ENCODE measurements at regions not wholly inside any gene's neighbourhood (a gene's known extent, or its start where the extent isn't known, plus 50 kb on each side); places are given as distances from the start of the nearest gene placed in this dataset.

GRCh38 chr13:50358231-50359040, 343.2 kb downstream of the KCNRG start:
- no peak for DNase-seq

DNA sequence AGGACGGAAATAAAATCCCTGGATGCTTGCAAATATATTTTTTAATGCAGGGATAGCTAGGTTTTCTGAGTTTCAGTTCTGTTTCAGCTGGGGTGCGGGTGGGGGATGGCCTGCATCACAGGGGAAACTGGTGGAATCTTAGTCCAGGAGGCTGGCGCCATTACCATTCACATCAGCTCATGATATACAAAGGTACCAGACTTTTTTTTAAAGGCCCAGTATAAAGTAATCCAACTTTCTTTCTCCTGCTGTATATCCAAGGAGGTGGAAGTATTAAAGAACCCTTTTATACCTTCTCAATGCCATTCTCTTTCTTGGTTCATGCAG, 343.8 kb downstream of the KCNRG start:
- no peak for DNase-seq

GRCh38 chr13:50359779-50360178, 344.5 kb downstream of the KCNRG start:
- DNase-seq: no peak

DNA sequence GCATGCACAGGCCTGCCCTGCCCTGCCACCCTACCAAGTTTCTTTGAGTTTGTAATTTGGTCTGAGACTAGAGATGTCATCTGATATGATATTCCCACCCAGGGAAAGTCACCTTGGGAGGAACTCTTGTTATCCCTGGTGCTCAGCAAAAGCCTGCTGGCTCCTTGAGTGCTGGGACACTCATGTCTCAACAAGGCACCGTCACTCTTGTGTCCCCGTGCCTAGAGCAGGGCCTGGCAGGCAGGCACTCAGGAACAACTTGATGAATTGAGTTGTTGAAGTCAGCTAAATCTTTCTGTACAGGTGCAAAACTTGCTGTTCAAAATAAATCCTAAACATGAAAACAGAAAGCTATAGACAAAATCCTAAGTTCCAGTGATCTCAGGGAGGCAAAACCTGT, 345.4 kb downstream of the KCNRG start:
- no peak for DNase-seq

DNA sequence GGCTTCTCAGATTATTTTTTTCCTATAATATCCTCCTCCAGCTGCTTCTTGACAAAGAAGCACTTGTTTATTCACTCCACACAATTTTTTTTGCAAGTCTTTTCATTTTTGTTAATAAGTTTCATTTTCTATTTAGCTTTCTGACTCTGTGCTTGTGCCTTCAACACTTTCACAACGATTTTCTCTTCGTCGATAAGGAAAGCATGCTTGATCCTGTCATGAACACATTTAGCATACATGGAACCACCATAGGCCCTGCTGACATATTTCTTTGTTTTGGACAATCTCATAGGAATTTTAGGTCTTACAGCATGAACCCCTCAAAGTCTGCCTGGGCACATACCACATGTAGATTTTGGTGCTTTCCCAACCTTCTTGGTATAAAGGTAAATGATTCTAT, 346.0 kb downstream of the KCNRG start:
- DNase-seq: no peak

DNA sequence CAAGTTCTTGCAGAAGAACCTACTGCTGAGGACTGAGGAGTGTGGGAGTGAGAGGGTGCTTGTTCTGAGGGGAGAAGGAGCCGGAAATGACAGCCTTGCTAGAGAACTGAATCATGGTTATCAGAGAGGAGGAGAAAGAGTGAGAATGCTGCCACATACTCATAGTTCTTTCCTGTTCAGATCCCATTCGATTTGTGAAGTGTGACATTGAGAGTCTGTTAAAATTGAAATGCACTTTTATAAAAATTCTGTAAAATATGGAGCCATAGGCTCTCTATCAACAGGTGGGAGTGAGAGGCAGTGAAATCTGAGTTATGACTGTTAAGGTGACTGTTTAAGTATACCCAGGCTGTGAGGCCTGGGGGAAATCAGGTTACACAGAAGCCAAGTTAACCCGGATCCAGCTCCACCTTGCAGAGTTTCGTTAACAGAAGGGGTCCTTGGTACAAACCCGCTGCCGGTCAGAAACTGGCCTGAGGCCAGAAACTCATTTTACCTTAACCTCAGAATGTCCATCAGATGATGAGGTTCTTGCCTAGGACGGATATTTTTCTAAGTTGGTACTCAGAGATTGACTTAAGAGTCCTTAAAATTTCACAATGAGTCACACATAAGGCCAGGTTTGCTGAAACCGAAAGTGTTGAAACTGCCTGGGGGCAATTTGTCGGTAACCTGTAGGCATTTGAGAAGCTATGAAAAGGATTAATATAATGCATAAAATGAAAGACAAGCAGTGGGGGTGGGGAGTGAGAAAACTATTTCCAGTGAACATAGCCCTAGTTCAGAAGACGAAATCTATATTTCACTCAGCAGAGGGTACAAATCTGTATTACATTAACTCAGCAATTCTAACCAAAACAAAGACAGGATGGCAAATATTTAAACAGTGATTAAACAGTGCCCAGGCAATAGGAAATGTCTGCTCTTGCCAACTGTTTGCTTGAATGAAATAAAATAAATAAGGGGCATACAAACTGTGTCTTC, 350.5 kb downstream of the KCNRG start:
- peak; percentile 52 to 68 for DNase-seq

DNA sequence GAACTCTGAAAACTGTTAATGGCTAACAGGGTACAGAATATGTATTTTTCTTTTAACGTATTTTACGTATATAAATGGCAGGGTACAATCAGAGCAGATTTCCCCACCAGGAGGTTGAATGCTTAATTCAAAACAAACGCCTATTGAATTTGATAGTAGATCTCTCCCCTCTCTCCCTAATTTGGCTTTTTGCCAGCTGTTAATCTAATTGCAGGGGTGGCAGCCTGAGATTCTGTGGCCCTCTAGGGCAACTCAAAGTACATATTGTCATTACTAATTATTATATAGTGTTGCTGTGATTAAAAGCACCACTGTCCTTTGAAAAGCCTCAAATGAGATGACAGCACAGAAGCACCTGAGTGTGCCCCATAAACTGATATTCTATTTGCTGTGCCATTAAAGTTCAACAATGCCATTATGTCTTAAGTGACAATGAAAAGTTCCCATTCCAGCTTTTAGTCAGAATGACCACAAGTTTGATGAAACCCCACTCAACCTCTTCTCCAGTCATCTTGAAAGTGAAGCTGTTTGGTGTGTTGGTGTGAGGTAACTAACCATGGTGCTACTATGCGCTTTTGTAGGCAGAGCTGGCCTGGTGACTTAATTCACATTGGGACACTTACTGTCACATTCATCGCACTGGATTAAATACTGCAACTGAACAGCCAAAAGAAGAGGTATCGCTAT, 351.4 kb downstream of the KCNRG start:
- DNase-seq: no peak

DNA sequence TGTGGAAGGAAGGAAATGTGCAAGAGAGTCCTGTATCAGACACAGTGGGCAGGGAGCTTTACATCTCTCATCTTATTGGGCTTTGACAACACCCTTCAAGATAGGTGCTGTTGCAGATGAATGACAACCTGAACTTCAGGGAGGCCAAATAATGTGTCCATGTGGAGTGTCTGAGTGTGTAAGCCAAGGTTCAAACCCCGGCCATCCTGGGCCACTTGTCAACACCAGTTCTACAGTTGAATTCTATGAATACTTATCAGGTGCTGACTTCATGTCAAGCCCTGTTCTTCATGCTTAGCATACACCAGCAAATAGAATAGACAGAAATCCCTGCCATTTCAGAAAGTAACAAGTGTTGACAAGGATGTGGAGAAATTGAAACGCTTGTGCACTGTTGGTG, 354.4 kb downstream of the KCNRG start:
- no peak for DNase-seq

DNA sequence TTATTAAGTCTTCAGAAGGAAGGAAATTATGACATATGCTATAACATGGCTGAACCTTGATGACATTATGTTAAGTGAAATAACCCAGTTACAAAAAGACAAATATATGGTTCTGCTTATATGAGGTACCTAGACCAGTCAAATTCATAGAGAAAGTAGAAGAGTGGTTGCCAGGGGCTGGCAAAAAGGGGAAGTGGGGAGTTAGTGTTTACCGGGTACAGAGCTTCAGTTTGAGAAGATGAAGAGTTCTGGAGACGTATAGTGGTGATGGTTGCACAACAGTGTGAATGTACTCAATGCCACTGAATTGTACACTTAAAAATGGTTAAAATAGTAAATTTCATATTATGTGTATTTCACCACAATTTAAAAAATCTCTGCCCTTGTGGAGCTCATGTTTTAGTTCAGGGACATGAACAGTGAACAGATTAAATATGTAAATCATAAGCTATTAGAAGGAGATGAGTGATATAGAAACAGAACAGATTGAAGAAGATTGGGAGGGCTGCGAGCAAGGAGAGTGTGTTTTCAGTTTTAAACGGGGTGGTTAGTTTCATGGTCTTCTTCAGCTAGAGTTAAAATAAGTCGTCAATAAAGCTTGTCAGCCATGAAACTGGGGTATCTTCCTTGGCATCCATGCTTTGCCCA, 355.2 kb downstream of the KCNRG start:
- DNase-seq: no peak

- no peak for DNase-seq
Observed at GRCh38 chr13:50374517-50374916, 359.3 kb downstream of the KCNRG start.

DNA sequence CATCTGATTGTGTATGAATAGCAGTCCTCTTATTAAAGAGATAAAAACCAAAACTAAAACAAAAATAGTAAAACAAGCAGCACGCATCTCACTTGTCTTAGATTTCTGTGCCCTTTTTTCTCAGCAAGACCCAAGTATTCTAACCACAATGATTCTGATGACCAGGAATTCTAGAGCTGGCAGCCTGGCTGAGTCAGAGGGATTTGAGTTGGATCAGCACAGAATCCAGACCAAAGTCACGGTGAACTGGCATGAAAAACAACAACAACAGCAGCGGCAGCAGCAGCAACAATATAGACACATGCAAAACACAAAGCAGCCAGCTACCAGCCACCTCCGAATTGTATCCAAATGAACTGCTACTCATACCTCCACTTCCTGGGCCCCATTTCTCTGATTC, 360.5 kb downstream of the KCNRG start:
- DNase-seq: no peak

GRCh38 chr13:50376895-50377575, 361.8 kb downstream of the KCNRG start:
- no peak for DNase-seq

GRCh38 chr13:50377726-50378270, 362.6 kb downstream of the KCNRG start:
- no peak for DNase-seq

DNA sequence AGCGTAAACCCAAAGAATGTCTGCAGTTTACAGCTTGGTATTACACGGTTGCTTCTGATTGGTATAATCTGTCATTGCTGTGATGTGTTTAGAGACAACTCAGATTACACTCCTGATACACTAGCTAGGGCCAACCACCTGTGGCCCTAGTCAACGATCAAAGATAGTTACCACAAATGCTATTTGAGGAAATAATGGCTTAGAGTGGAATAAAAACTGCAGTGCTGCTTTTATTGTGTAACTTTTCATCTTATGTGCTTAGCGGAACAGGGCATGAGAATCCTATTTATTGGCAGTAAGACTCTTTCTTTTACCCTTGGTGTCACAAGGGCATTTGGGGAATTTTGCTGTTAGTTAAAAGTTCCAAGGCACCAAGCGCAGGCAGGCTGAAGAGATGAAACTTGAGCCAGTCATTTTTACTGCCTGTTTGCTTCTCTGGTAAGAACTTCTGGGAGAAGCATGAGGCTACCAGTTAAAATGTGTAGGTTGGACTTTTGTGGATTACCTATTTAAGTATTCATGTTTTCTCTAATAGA, 363.3 kb downstream of the KCNRG start:
- DNase-seq: no peak

- no peak for DNase-seq
Observed at GRCh38 chr13:50379584-50379983, 364.3 kb downstream of the KCNRG start.

GRCh38 chr13:50380905-50381304, 365.7 kb downstream of the KCNRG start:
- DNase-seq: no peak

DNA sequence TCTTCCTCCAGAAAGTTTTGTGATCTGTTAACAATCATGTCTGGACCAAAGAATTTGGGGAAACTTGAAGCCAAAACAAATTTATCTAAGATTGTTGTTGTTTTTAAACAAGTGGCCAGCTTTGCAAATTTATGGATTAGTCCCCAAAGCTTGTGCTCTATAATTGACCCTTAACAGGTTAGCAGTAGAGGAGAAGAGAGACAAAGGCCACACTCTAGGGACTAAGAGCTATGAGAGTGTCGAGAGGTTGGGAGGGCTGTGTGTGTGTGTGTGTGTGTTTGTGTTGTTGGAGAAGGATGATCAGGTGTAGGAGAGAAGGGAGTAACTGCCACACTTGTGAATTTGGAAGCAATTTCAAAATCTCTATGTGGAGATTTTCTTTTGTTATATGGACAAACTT, 367.3 kb downstream of the KCNRG start:
- no peak for DNase-seq

DNA sequence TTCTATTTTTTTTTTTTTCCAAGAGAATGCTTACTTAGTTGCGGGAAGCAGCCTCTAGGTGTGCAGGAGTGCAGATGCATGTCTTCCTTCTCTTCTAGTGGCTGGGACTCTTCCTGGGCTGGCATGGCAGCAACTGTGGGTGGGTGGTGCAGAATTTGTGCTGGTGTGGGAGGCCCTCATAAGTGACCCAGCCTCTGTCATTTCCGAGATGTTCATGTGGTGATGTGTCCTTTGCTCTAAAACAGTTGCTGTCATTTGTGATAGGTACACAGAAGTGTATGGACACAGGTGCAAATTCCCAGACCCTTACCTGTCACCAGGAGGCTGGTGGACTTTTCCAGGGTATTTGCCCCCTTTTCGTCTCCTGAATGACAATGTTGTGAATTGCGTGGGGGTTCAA, 367.7 kb downstream of the KCNRG start:
- DNase-seq: no peak

GRCh38 chr13:50384724-50385123, 369.5 kb downstream of the KCNRG start:
- DNase-seq: no peak

GRCh38 chr13:50386541-50387050, 371.4 kb downstream of the KCNRG start:
- peak; percentile 59 to 64 for DNase-seq
